Heart left ventricle (tissue), 13 donors: ENCODE measurements at regions not wholly inside any gene's neighbourhood (a gene's known extent, or its start where the extent isn't known, plus 50 kb on each side); places are given as distances from the start of the nearest gene placed in this dataset.

ENCODE experiments used
- POLR2A ChIP-seq, 2 donors: fragments of 450-650 bp; IDR thresholded peaks; one replicate each; pipeline ENCODE4 v1.6.1; 2017; ENCODE audit warnings: antibody characterized with exemption in 2 of 2, mild to moderate bottlenecking in 2 of 2, moderate library complexity in 2 of 2
- TF ChIP-seq, protein P1 (sequence below), 12 donors: fragments of 200-600 bp; sonication (generic) in 4 of 12; IDR thresholded peaks; one replicate each; pipeline versions ENCODE4 v1.5.0 to v1.8.0; 2018 to 2022; ENCODE audit warnings: antibody characterized with exemption in 12 of 12, mild to moderate bottlenecking in 5 of 12
- donor health status: ischemic (EF 13 %, LVEDD 7.1; RV severe dilation, severe dysfunction).
- donor health status: DM: no; HTN: yes; CAD: no.
- donor health status: DM: no; HTN: no; CAD: no.
- donor health status: ischemic (EF 25% LVEDD 6.9; RV normal size, moderate dysfunction).
- donor health status: ischemic (EF 25% LVEDD 5.7; RV mildly dilated, moderate dysfunction).
- donor health status: ischemic (EF 35%, LVEDD 5.7; RV mildly dilated, moderate dysfunction).
- donor health status: nonischemic (EF 11% LVEDD 7.7; RV severe dilation, severe dysfunction).
- donor health status: DM: yes; HTN: yes; CAD: no.
- donor health status: PGD.
- donor health status: ischemic (EF 29% LVEDD 5.4; RV normal size, mild dysfunction).
- donor health status: nonischemic (EF 23%, LVEDD 6.1; RV moderate dilation, normal function).

DNA sequence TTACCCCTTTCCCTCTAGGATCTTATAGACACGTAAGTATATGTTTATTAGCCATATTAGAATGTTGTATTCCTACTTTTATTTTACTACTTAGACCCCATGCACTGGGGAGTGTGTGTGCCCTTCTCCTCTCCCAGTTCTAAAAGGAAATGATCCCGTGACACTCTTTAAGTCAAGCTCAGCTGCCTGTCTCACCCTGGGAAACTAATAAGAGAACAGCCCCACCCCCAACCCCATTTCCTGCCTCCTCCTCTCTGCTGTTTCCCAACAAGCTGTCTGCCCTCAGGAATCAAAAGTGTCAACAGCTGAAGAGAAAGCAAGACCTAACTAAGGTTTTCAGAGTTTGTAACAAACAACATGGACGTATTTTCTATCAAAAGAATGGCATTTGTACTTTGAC lies 92.6 kb upstream of the VAV3 start:
- no peak for TF ChIP-seq POLR2A (IDR thresholded peaks at IDR 0.05)
- TF ChIP-seq, protein P1, sequence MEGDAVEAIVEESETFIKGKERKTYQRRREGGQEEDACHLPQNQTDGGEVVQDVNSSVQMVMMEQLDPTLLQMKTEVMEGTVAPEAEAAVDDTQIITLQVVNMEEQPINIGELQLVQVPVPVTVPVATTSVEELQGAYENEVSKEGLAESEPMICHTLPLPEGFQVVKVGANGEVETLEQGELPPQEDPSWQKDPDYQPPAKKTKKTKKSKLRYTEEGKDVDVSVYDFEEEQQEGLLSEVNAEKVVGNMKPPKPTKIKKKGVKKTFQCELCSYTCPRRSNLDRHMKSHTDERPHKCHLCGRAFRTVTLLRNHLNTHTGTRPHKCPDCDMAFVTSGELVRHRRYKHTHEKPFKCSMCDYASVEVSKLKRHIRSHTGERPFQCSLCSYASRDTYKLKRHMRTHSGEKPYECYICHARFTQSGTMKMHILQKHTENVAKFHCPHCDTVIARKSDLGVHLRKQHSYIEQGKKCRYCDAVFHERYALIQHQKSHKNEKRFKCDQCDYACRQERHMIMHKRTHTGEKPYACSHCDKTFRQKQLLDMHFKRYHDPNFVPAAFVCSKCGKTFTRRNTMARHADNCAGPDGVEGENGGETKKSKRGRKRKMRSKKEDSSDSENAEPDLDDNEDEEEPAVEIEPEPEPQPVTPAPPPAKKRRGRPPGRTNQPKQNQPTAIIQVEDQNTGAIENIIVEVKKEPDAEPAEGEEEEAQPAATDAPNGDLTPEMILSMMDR (IDR thresholded peaks at IDR 0.05): no peak
